HG03442 (cell line): ENCODE measurements at regions not wholly inside any gene's neighbourhood (a gene's known extent, or its start where the extent isn't known, plus 50 kb on each side); places are given as distances from the start of the nearest gene placed in this dataset.
"Not testable (repeated sequence)": the region's sequence is repeated elsewhere in the genome, so short reads cannot be mapped to it uniquely, and the experiment has no call there.

Source experiments
- ATAC-seq: cut with Tn5 transposase; IDR thresholded peaks from one replicate; pipeline ENCODE4 v1.9.1; 2021; ENCODE audit warnings: mild to moderate bottlenecking, moderate library complexity; ENCODE audit not compliant: unreplicated experiment

GRCh38 chr1:181949500-181949899, 112.0 kb downstream of the ZNF648 start:
- no peak for ATAC-seq

GRCh38 chr1:181948372-181948771, 113.1 kb downstream of the ZNF648 start:
- ATAC-seq = no peak

GRCh38 chr1:181947441-181947840, 114.1 kb downstream of the ZNF648 start:
- no peak for ATAC-seq

GRCh38 chr1:181936768-181937581, 124.5 kb downstream of the ZNF648 start:
- peak; percentile 81 for ATAC-seq

- ATAC-seq = peak; percentile 36
Measured at GRCh38 chr1:181936269-181936668, 125.2 kb downstream of the ZNF648 start.

- no peak for ATAC-seq
Measured at GRCh38 chr1:181931873-181932272, 129.6 kb downstream of the ZNF648 start.

GRCh38 chr1:181930187-181930586, 131.3 kb downstream of the ZNF648 start:
- no peak for ATAC-seq

- ATAC-seq = no peak
Measured at GRCh38 chr1:181926697-181927096, 134.8 kb downstream of the ZNF648 start.

GRCh38 chr1:181924034-181924433, 137.5 kb downstream of the ZNF648 start:
- ATAC-seq = not testable (repeated sequence)

- no peak for ATAC-seq
Measured at GRCh38 chr1:181919542-181919941, 142.0 kb downstream of the ZNF648 start.

- no peak for ATAC-seq
Measured at GRCh38 chr1:181918880-181919525, 142.5 kb downstream of the ZNF648 start.

GRCh38 chr1:181911715-181912114, 149.8 kb downstream of the ZNF648 start:
- ATAC-seq = no peak

GRCh38 chr1:181910905-181911304, 150.6 kb downstream of the ZNF648 start:
- no peak for ATAC-seq

GRCh38 chr1:181909010-181909409, 152.5 kb downstream of the ZNF648 start:
- no peak for ATAC-seq

GRCh38 chr1:181906631-181907030, 154.9 kb downstream of the ZNF648 start:
- ATAC-seq = no peak

- ATAC-seq = no peak
Measured at GRCh38 chr1:181905944-181906597, 155.4 kb downstream of the ZNF648 start.

GRCh38 chr1:181898773-181899172, 162.7 kb downstream of the ZNF648 start:
- no peak for ATAC-seq

- ATAC-seq = no peak
Measured at GRCh38 chr1:181896824-181897223, 164.7 kb downstream of the ZNF648 start.

- ATAC-seq = no peak
Measured at GRCh38 chr1:181894439-181894859, 167.1 kb downstream of the ZNF648 start.

GRCh38 chr1:181893937-181894336, 167.6 kb downstream of the ZNF648 start:
- no peak for ATAC-seq

GRCh38 chr1:181893150-181893549, 168.4 kb downstream of the ZNF648 start:
- not testable (repeated sequence) for ATAC-seq

- ATAC-seq = no peak
Measured at GRCh38 chr1:181872562-181872961, 188.9 kb downstream of the ZNF648 start.
